GM12892 (cell line): ENCODE measurements at regions not wholly inside any gene's neighbourhood (a gene's known extent, or its start where the extent isn't known, plus 50 kb on each side); places are given as distances from the start of the nearest gene placed in this dataset.

Source experiments
- POLR2A ChIP-seq: IDR thresholded peaks from 2 replicates; pipeline ENCODE4 v1.6.1; 2011; ENCODE audit warnings: low read depth, low read length, control low read depth
- POLR2AphosphoS5 ChIP-seq: IDR thresholded peaks from 2 replicates; pipeline ENCODE4 v1.6.1; 2011; ENCODE audit warnings: low read depth, low read length, control low read depth

DNA sequence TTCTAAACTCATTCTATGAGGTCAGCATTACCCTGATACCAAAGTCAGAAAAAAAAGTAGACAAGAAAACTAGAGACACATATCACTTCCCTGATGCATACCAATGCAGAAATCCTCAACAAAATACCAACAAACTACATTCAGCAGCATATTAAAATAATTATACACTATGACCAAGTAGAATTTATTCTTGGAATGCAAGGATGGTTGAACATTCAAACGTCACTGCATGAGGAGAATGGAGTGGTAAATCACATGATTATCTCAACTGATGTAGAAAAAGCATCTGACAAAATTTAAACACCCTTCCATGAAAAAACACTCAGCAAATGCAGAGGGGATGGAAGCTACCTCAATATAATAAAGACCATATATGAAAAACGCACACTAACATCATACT lies 155.0 kb upstream of the KCNJ18 start:
- TF ChIP-seq POLR2AphosphoS5 (no peak), POLR2A (no peak)
